Jurkat, Clone E6-1 (cell line): ENCODE measurements at regions not wholly inside any gene's neighbourhood (a gene's known extent, or its start where the extent isn't known, plus 50 kb on each side); places are given as distances from the start of the nearest gene placed in this dataset.

Experiments
- DNase-seq: peaks from one replicate; pipeline ENCODE4 v3.0.0-alpha.2; 2011; ENCODE audit warnings: low read depth, low spot score
- H3K4me3 ChIP-seq: 2 replicates; pipeline ENCODE4 v1.5.1; 2011; ENCODE audit warnings: mild to moderate bottlenecking, low read length, control low read depth, moderate library complexity

- no peak for DNase-seq
Observed at GRCh38 chr3:162196964-162197363, 700.4 kb downstream of the OTOL1 start.

GRCh38 chr3:162200836-162201235 is 704.2 kb downstream of the OTOL1 start:
- no peak overlapping the region for H3K4me3 ChIP-seq

More at GRCh38 chr3:162196964-162197363, 700.4 kb downstream of the OTOL1 start:
- no peak overlapping the region for H3K4me3 ChIP-seq

GRCh38 chr3:162206648-162207047 is 710.0 kb downstream of the OTOL1 start:
- H3K4me3 ChIP-seq: no peak overlapping the region
- no peak for DNase-seq

More at GRCh38 chr3:162200836-162201235, 704.2 kb downstream of the OTOL1 start:
- no peak for DNase-seq

- DNase-seq: no peak
Observed at GRCh38 chr3:162211470-162211869, 714.9 kb downstream of the OTOL1 start.

GRCh38 chr3:162213196-162213595 is 716.6 kb downstream of the OTOL1 start:
- no peak overlapping the region for H3K4me3 ChIP-seq
- no peak for DNase-seq

More at GRCh38 chr3:162211470-162211869, 714.9 kb downstream of the OTOL1 start:
- no peak overlapping the region for H3K4me3 ChIP-seq

- H3K4me3 ChIP-seq: no peak overlapping the region
- DNase-seq: no peak
Observed at GRCh38 chr3:162213956-162214355, 717.3 kb downstream of the OTOL1 start.

GRCh38 chr3:162217647-162218046 is 721.0 kb downstream of the OTOL1 start:
- H3K4me3 ChIP-seq: no peak overlapping the region
- no peak for DNase-seq

GRCh38 chr3:162218479-162218878 is 721.9 kb downstream of the OTOL1 start:
- no peak for DNase-seq
- H3K4me3 ChIP-seq: no peak overlapping the region

- no peak for DNase-seq
- no peak overlapping the region for H3K4me3 ChIP-seq
Observed at GRCh38 chr3:162224746-162225145, 728.1 kb downstream of the OTOL1 start.

GRCh38 chr3:162236949-162237348 is 740.3 kb downstream of the OTOL1 start:
- H3K4me3 ChIP-seq: no peak overlapping the region
- DNase-seq: no peak

- H3K4me3 ChIP-seq: no peak overlapping the region
- no peak for DNase-seq
Observed at GRCh38 chr3:162250782-162251181, 754.2 kb downstream of the OTOL1 start.

- H3K4me3 ChIP-seq: no peak overlapping the region
- DNase-seq: no peak
Observed at GRCh38 chr3:162262129-162262528, 765.5 kb downstream of the OTOL1 start.

GRCh38 chr3:162263596-162263995 is 767.0 kb downstream of the OTOL1 start:
- H3K4me3 ChIP-seq: no peak overlapping the region
- DNase-seq: peak; percentile 85

- no peak for DNase-seq
- H3K4me3 ChIP-seq: no peak overlapping the region
Observed at GRCh38 chr3:162269636-162270458, 773.2 kb downstream of the OTOL1 start.

- no peak overlapping the region for H3K4me3 ChIP-seq
- no peak for DNase-seq
Observed at GRCh38 chr3:162274070-162274469, 777.5 kb downstream of the OTOL1 start.

GRCh38 chr3:162278834-162279233 is 782.2 kb downstream of the OTOL1 start:
- no peak overlapping the region for H3K4me3 ChIP-seq
- DNase-seq: no peak

- H3K4me3 ChIP-seq: no peak overlapping the region
- no peak for DNase-seq
Observed at GRCh38 chr3:162285259-162285658, 788.7 kb downstream of the OTOL1 start.

GRCh38 chr3:162287600-162287999 is 791.0 kb downstream of the OTOL1 start:
- no peak overlapping the region for H3K4me3 ChIP-seq
- DNase-seq: no peak

- no peak overlapping the region for H3K4me3 ChIP-seq
- DNase-seq: no peak
Observed at GRCh38 chr3:162292409-162292808, 795.8 kb downstream of the OTOL1 start.

- no peak overlapping the region for H3K4me3 ChIP-seq
- no peak for DNase-seq
Observed at GRCh38 chr3:162295323-162295983, 798.8 kb downstream of the OTOL1 start.
